IPS-NIHi7 (cell line): ENCODE measurements at regions not wholly inside any gene's neighbourhood (a gene's known extent, or its start where the extent isn't known, plus 50 kb on each side); places are given as distances from the start of the nearest gene placed in this dataset.

Source experiments
- DNase-seq: peaks from one replicate; pipeline ENCODE4 v3.0.0; 2012; ENCODE audit warnings: mixed read lengths; ENCODE audit errors: extremely low spot score

GRCh38 chr7:126378642-126379041, 874.1 kb downstream of the GRM8 start:
- DNase-seq = no peak

GRCh38 chr7:126370038-126370668, 882.6 kb downstream of the GRM8 start:
- no peak for DNase-seq

- no peak for DNase-seq
Observed at GRCh38 chr7:126362746-126363145, 890.0 kb downstream of the GRM8 start.

GRCh38 chr7:126361183-126361582, 891.6 kb downstream of the GRM8 start:
- no peak for DNase-seq

DNA sequence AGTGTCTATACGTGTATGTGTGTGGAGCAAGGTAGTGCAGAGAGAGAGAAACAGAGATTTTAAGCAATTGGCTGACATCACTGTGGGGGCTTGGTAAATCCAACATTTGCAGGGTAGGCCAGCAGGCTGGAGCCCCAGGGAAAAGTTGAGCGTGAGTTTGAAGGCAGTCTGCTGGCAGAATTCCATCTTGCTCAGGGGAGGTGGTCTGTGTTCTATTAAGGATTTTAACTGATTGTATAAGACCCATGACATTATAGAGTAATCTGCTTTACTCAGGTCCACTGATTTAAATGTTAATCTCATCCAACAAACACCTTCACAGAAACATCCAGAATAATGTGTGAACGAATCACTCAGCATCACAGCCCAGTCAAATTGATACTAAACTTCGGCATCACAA, 912.9 kb downstream of the GRM8 start:
- no peak for DNase-seq

DNA sequence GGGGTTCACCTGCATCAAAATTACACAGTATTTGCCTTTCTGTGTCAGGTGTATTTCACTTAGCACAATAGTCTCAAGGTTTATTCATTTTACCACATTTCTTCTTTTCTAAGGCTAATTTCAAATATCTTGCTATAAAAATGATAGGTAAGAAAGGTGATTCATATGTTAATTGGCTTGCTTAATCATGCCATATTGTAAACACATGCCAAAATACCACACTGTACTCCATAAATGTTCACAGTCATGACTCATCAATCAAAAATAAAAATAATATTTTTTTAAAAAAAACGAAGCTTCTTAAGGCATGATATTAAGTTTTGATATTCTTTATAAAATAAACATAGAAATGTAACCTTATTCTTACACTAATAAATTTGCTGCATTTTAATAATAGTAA, 947.1 kb downstream of the GRM8 start:
- DNase-seq = no peak

- DNase-seq = no peak
Observed at GRCh38 chr7:126303926-126304325, 948.8 kb downstream of the GRM8 start.

GRCh38 chr7:126302639-126303038, 950.1 kb downstream of the GRM8 start:
- no peak for DNase-seq

DNA sequence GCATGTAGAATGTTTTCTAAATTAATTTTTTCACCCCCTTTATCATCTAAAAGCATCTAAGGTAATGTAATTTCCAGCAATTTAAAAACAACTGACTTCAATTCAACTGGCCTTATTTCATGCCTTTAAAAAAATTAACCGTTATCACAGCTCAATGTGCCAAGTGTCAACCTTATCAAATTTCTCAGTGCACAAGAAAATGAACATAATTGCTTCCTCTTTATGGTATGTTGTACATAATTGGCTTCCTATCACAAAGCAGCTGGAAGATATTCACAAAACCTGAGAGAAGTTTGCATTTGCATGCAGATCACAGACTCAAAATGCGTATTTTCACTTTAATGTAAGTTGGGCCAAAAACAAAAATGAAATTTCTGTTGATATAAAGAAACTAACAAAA, 966.4 kb downstream of the GRM8 start:
- no peak for DNase-seq

DNA sequence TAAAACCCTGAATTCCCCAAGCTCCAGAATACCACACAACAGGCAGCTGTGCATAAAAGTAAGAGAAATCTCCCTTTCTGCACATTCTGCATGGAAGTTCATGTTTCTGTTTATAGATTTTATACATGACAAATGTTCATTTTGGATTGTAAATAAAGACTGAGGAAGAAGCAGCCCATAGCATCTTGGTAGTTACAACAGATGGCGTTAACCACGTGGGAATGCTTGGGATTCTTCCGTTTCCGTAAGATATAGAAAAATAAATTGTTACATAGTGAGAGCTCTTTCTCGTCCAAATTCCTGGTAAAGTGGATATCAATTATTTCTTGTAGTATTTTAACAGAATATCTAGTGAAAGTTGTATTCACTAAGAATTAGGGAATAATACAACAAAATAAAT, 1016.5 kb downstream of the GRM8 start:
- DNase-seq = no peak

DNA sequence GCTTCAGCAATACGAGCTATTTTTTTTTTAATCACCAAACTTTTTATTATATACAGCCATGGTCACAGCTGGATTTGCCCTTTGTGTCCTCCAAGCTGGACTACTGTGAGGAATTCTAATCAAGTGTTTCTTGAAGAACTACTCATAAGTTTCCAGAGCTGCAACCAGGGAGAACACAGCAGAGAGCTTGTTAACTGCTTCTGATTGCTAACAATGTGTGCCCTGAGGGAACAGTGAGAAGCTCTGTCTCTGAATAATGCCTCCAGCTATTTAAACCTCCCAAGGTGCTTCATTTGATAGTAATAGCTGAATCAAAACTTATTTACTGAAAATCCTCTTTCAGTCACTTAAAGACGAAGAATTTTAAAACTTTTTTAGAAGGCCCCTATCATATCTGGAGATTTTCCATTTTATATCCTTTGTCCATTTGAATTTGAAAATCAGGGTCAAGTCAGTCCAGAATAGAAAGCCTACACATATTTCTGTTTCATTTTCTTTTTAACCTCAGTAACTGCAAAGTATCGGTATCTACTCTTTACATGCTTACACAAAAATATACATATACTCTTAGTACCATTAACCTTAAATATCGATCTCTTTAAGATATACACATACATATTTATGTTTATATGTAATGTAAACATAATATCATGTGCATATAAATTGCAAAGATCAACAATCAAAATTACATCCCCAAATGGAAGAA, 1024.2 kb downstream of the GRM8 start:
- DNase-seq = peak; percentile 7

- no peak for DNase-seq
Observed at GRCh38 chr7:126227643-126228042, 1025.1 kb downstream of the GRM8 start.

DNA sequence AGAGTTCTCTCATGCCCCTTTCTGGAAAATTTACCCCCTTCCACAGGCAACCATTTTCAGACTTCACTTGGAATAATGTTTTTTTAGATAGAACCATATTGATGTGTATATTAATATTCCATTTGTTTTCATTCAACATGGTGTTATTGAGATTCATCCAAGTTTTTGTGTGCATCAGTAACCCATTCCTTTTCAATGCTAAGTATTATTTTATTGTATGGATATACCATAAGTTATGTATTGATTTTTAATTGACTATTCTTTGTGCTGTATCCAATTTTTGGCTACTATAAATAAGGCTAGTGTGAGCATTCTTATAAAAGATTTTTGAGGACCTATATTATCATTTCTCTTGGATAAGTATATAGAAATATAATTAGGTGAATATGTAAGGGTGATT, 1025.7 kb downstream of the GRM8 start:
- DNase-seq = no peak

DNA sequence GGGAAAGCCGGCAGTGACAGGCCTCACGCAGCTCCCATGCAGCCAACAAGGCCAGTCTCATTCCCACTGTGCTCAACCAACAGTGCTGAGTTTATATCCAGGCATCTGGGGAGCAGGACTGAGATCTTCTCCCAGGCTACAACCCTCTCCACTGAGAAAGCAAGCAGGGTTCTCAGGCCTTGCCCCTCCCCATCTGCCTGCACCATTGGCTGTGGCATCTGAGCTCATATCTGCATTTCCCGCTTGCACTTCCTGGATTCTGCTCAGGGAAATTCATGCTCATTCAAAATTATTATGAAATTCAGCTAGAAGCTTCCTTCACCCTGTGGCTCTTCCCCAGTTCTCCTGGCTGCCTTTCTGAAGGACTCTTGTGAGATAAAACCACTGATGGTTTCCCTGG, 1029.0 kb downstream of the GRM8 start:
- DNase-seq = no peak

DNA sequence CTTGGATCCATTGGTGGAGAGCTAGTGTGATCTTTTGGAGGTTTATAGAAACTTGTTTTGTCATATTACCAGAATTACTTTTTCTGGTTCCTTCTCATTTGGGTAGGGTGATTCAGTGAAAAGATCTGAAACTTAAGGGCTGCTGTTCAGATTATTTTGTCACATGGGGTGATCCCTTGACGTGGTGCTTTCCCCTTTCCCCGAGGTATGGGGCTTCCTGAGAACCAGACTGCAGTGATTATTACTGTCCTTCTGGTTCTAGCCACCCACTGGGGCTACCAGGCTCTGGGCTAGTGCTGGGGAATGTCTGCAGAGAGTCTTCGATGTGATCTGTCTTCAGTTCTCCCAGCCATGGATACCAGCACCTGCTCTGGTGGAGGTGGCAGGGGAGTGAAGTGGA, 1030.0 kb downstream of the GRM8 start:
- no peak for DNase-seq

DNA sequence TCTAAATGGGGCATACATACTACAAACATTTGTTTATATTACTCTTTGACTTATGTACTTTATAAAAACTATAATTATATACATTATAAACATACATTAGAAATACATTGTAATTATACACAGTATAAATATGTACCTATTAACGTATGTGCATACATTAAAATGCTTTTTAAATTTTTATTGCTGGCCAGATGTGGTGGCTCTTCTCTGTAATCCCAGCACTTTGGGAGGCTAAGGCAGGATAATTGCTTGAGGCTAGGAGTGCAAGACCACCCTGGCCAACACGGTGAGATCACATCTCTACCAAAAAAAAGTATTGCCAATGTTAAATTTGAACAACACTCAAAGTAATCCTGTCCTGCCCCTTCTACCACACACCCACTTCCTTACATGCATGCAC, 1037.0 kb downstream of the GRM8 start:
- no peak for DNase-seq

GRCh38 chr7:126213876-126214275, 1038.9 kb downstream of the GRM8 start:
- DNase-seq = no peak

GRCh38 chr7:126211875-126212274, 1040.9 kb downstream of the GRM8 start:
- DNase-seq = no peak

DNA sequence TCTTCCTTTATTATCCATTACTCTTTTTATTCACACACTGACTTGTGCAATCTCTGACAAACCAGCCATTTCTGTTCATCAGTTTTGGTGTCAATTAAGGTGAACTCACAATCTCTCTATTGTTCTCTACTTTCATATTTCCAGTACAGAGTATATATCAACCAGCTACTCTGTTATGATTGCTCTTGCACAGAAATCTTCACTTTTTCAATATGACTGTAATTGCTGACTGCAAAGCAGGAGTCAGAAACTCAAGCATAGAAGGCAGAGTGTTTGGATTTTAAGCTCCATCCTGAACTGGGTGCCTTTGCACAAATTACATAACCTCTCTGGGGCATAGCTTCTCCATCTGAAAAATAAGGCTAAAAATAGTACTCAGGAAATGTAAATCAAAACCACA, 1042.0 kb downstream of the GRM8 start:
- DNase-seq = no peak

GRCh38 chr7:126203185-126203584, 1049.6 kb downstream of the GRM8 start:
- no peak for DNase-seq

- DNase-seq = no peak
Observed at GRCh38 chr7:126202177-126202576, 1050.6 kb downstream of the GRM8 start.

GRCh38 chr7:126185959-126186580, 1066.7 kb downstream of the GRM8 start:
- DNase-seq = peak; percentile 37

GRCh38 chr7:126179916-126180315, 1072.8 kb downstream of the GRM8 start:
- no peak for DNase-seq
